SK-N-MC (cell line): ENCODE measurements at regions not wholly inside any gene's neighbourhood (a gene's known extent, or its start where the extent isn't known, plus 50 kb on each side); places are given as distances from the start of the nearest gene placed in this dataset.

ENCODE experiments used
- EZH2 ChIP-seq: fragments of 200-600 bp; sonication (generic); IDR thresholded peaks from one replicate; pipeline ENCODE4 v1.6.1; 2017; ENCODE audit warnings: antibody characterized with exemption
- POLR2AphosphoS5 ChIP-seq: IDR thresholded peaks from 2 replicates; pipeline ENCODE4 v1.6.1; 2012; ENCODE audit warnings: mild to moderate bottlenecking, low read depth, low read length, borderline replicate concordance

DNA sequence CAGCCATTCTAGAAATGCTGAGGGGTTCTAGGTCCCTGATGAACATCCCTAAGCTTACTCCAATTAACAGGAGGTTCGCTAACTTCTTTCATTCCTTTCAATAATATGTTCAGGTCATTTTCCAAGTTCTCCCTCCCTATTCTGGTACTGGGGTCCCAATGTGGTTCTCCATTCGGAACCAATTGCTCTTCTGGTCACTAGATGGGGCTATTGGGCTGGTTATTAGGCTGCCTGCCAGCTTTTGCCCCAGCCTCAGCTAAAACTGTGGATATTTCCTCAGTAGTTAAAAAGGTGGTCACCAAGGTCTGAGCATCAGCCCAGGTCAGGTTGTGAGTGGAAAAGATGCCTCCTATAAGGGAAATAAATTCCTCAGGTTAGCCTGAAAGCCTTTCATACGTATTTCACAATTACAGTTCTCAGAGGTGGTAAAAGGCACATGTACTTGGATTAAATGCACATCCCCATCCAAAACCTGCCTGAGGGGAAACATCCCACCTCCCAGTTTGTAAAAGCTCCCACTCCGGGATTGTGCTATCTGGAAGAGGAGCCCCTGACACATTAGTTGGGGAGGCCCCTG is 161.1 kb upstream of the CCDC179 start:
- TF ChIP-seq POLR2AphosphoS5 (no peak), EZH2 (no peak)
